GM10248 (cell line): ENCODE measurements at regions not wholly inside any gene's neighbourhood (a gene's known extent, or its start where the extent isn't known, plus 50 kb on each side); places are given as distances from the start of the nearest gene placed in this dataset.

Experiments used
- CTCF ChIA-PET: fragments of 300-600 bp; sonication (Branson Sonifier 250); formaldehyde crosslinking; extraction: SDS; loops from one replicate; lab custom pipeline; 2021; ENCODE audit warnings: antibody characterized with exemption; lab: Yijun Ruan, JAX
- POLR2A ChIA-PET: fragments of 350-650 bp; sonication (Branson Sonifier 250); formaldehyde crosslinking; extraction: SDS; loops from one replicate; lab custom pipeline; 2020; ENCODE audit warnings: antibody characterized with exemption; lab: Yijun Ruan, JAX
- DNase-seq: peaks from one replicate; pipeline ENCODE4 v3.0.0; 2012; ENCODE audit errors: extremely low spot score
- TF ChIP-seq, protein P1 (sequence below): IDR thresholded peaks from 2 replicates; pipeline ENCODE4 v1.5.1; 2012; ENCODE audit warnings: mild to moderate bottlenecking, low read depth; ENCODE audit errors: extremely low read depth, missing control alignments, control extremely low read depth

DNA sequence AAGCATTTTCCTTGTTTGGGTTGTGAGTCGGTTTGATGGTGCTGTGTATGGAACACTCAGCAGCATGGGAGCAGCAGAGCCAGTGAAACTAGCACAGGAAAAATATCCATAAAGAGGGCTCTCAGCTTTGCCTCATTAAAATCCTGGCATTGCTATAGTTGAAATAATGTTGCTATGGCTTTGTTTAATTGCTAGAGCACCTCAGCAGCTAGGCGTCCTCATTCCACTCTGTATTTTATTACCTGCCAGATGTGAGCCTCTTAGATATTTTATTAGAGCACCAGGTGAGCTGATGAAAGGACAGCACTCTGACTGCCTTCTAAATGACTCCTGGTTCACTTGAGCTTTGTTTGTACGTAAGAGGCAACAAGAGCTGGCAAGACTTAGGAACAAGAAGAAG is 232.4 kb downstream of the MTX2 start:
- no peak for DNase-seq
- CTCF ChIA-PET: interaction anchor here (0.8 to 1.3 kb wide), 2 partner anchors 47 to 361 kb away, joined by 3 read pairs; no protein-coding TSS in a partner anchor
- POLR2A ChIA-PET: no interaction called here
- TF ChIP-seq, protein P1, sequence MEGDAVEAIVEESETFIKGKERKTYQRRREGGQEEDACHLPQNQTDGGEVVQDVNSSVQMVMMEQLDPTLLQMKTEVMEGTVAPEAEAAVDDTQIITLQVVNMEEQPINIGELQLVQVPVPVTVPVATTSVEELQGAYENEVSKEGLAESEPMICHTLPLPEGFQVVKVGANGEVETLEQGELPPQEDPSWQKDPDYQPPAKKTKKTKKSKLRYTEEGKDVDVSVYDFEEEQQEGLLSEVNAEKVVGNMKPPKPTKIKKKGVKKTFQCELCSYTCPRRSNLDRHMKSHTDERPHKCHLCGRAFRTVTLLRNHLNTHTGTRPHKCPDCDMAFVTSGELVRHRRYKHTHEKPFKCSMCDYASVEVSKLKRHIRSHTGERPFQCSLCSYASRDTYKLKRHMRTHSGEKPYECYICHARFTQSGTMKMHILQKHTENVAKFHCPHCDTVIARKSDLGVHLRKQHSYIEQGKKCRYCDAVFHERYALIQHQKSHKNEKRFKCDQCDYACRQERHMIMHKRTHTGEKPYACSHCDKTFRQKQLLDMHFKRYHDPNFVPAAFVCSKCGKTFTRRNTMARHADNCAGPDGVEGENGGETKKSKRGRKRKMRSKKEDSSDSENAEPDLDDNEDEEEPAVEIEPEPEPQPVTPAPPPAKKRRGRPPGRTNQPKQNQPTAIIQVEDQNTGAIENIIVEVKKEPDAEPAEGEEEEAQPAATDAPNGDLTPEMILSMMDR: no peak

GRCh38 chr2:176502619-176503018 is 233.4 kb downstream of the MTX2 start:
- ChIA-PET CTCF (interaction anchor here (1.3 kb wide), 1 partner anchor 48 kb away, joined by 3 read pairs; no protein-coding TSS in a partner anchor), POLR2A (no interaction called here)
- TF ChIP-seq, protein P1: no peak
- DNase-seq: no peak

DNA sequence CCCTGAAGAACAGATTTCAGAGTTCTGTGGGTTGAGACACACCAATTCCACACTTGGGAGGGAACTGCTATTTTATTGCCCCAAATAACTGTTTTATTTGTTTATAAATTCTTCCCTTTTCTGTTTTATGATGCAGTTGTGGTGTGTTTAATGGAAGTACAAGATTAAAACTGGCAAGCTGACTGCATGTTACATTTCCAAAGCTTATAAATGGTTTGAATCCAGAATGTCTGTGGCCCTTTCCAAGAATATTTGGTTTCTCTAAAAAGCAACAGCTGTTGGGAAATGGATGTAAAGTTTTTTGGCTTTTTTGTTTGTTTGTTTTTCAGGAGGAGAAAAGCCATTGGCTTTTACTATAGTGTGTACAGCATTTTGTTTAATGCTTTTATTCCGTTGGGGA is 234.5 kb downstream of the MTX2 start:
- TF ChIP-seq, protein P1: no peak
- ChIA-PET CTCF (interaction anchor here (1.9 kb wide), 1 partner anchor 10 kb away, joined by 5 read pairs; no protein-coding TSS in a partner anchor), POLR2A (no interaction called here)
- no peak for DNase-seq

GRCh38 chr2:176504440-176504839 is 235.2 kb downstream of the MTX2 start:
- DNase-seq: no peak
- ChIA-PET CTCF (interaction anchor here (1.9 kb wide), 1 partner anchor 9 kb away, joined by 5 read pairs; no protein-coding TSS in a partner anchor), POLR2A (no interaction called here)
- TF ChIP-seq, protein P1: no peak

DNA sequence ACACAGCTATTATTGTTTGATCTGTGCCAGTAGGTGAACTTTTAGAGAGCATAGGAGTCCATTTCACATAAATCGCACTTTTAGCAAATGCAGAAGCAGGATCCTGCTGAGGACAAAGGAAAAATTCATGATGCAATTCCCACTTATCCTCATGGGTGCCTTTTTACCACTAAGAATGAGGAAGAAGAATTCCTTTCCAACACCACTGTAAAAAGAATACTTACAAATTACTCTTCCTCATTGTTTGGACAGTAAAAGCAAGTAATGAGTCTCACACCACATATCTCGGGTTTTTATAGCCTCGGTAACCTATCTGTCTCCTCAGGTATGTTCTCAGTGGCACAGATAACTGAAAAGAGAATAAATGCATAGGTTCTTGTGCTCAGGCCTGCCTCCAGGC is 238.5 kb downstream of the MTX2 start:
- DNase-seq: no peak
- ChIA-PET CTCF (no interaction called here), POLR2A (no interaction called here)
- TF ChIP-seq, protein P1: no peak

- ChIA-PET CTCF (no interaction called here), POLR2A (no interaction called here)
- TF ChIP-seq, protein P1: no peak
- no peak for DNase-seq
These were observed 239.1 kb downstream of the MTX2 start for GRCh38 chr2:176508374-176508773.
